Tibial artery (tissue), 4 donors: ENCODE measurements at regions not wholly inside any gene's neighbourhood (a gene's known extent, or its start where the extent isn't known, plus 50 kb on each side); places are given as distances from the start of the nearest gene placed in this dataset.

ENCODE experiments used
- DNase-seq, 2 donors: peaks; one replicate each; pipeline ENCODE4 v3.0.0-alpha.2; 2019
- H3K27ac ChIP-seq, 2 donors: fragments of 200-600 bp; sonication (generic) in 1 of 2; 1 replicate in 1 of 2; 2 replicates in 1 of 2; pipeline ENCODE4 v1.5.1; 2018 to 2019; ENCODE audit warnings: mild to moderate bottlenecking in 1 of 2
- H3K27me3 ChIP-seq, 2 donors: fragments of 200-600 bp; sonication (generic) in 1 of 2; one replicate each; pipeline versions ENCODE4 v1.5.1 to v1.6.0; 2016 to 2019
- H3K36me3 ChIP-seq, 3 donors: fragments of 200-600 bp; sonication (generic) in 2 of 3; one replicate each; pipeline ENCODE4 v1.5.1; 2016 to 2019; ENCODE audit warnings: mild to moderate bottlenecking in 2 of 3
- H3K4me1 ChIP-seq, 4 donors: fragments of 200-600 bp; sonication (generic) in 2 of 4; 1 replicate in 3 of 4; 2 replicates in 1 of 4; pipeline ENCODE4 v1.5.1; 2016 to 2019
- H3K4me3 ChIP-seq, 2 donors: fragments of 200-600 bp; sonication (generic) in 1 of 2; 1 replicate in 1 of 2; 2 replicates in 1 of 2; pipeline ENCODE4 v1.5.1; 2018 to 2019; ENCODE audit warnings: mild to moderate bottlenecking in 2 of 2
- H3K9me3 ChIP-seq, 3 donors: fragments of 200-600 bp; sonication (generic) in 1 of 3; one replicate each; pipeline ENCODE4 v1.5.1; 2016 to 2019
- intact Hi-C: fragments of 100-400 bp; cut with DNase I; formaldehyde crosslinking; loops from one replicate; pipeline ENCODE4 v1.15.0; 2023; ENCODE audit warnings: low total_unique reads
- TF ChIP-seq, protein P1 (sequence below), 2 experiments: fragments of 200-600 bp in 1 of 2; fragments of 450-650 bp in 1 of 2; IDR thresholded peaks; one replicate each; pipeline ENCODE4 v1.5.1; 2017 to 2019; ENCODE audit warnings: antibody characterized with exemption in 2 of 2, mild to moderate bottlenecking in 1 of 2, moderate library complexity in 1 of 2

DNA sequence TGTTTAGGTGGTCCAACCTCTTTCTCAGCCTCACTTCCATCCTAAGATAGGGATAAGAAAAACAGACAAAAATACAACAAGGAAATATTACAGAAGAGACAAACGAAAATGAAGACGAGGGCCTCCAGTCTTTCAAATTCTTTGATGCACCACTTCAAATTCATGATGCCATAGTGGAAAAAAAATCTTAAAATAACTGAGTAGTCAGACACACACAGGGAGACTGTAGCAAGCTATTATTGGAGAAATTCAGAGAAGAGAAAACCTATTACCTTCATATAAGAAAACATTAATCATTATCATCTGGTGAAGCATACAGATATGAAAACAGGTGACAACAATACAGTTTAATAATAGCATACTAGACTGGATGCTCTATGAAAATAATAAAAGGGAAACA, 548.2 kb downstream of the KCTD12 start:
- peaks cover 0 to 11% (median 0%) of the 10 kb centered on the region in 4 donors for H3K4me1 ChIP-seq
- TF ChIP-seq, protein P1, sequence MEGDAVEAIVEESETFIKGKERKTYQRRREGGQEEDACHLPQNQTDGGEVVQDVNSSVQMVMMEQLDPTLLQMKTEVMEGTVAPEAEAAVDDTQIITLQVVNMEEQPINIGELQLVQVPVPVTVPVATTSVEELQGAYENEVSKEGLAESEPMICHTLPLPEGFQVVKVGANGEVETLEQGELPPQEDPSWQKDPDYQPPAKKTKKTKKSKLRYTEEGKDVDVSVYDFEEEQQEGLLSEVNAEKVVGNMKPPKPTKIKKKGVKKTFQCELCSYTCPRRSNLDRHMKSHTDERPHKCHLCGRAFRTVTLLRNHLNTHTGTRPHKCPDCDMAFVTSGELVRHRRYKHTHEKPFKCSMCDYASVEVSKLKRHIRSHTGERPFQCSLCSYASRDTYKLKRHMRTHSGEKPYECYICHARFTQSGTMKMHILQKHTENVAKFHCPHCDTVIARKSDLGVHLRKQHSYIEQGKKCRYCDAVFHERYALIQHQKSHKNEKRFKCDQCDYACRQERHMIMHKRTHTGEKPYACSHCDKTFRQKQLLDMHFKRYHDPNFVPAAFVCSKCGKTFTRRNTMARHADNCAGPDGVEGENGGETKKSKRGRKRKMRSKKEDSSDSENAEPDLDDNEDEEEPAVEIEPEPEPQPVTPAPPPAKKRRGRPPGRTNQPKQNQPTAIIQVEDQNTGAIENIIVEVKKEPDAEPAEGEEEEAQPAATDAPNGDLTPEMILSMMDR (IDR thresholded peaks at IDR 0.05), result no peak

DNA sequence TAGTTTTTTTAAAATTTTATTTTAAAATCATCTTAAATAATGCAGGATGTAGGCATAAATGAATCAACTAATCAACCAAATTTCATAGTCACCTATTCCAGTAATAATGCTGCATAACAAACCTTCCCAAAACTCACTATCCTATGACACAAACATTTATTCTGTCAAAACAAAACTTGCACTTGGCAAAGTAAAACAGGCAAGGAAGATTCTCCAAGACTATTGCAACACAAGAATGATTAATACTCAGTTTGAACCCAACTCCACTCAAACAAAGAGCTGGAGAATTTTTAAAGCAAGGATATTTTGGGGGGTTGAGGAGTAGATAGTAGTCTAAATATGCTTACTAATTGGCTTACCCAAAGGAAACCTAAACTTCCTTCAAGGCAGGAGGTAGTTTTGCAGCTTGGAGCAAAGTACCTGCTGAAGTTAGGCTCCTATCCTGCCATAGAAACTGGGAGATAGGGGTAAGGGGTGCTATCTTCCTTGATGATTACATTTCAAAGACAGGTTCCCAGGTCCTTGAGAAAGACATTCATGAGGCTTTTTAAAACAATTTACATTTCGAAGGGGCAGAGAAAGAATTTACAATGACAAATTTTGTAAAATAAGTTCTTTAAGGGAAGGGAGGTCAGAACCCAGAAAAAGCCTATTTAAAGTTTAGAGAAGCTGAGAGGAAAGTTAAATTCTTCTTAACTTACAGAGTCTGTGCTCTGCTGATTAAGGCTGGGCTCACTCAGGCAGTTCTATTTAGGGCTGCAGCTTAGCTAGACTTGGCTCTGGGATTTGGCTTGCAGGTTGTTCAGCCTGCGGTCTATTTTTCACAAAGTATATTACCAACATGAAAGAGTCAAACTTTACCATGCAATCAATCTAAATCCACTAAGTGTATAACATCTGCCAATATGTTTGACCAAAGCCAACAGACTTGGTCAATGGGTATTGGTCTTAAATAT, 549.0 kb downstream of the KCTD12 start:
- intact Hi-C loops, result no loop called here
- DNase-seq, result no peak
- Histone ChIP-seq H3K27ac (no peak overlapping the region), H3K9me3 (no peaks in the 10 kb centered on the region), H3K36me3 (no peaks in the 10 kb centered on the region), H3K4me3 (no peak overlapping the region), H3K4me1 (peaks cover 0 to 19% (median under 1%) of the 10 kb centered on the region in 4 donors), H3K27me3 (no peaks in the 10 kb centered on the region)
- TF ChIP-seq, protein P1 (IDR thresholded peaks at IDR 0.05), result no peak

More for the DNA sequence above, 548.2 kb downstream of the KCTD12 start:
- Histone ChIP-seq H3K36me3 (no peaks in the 10 kb centered on the region), H3K4me3 (no peak overlapping the region), H3K27me3 (no peaks in the 10 kb centered on the region), H3K27ac (no peak overlapping the region), H3K9me3 (no peaks in the 10 kb centered on the region)
- DNase-seq, result no peak
- intact Hi-C loops, result no loop called here

DNA sequence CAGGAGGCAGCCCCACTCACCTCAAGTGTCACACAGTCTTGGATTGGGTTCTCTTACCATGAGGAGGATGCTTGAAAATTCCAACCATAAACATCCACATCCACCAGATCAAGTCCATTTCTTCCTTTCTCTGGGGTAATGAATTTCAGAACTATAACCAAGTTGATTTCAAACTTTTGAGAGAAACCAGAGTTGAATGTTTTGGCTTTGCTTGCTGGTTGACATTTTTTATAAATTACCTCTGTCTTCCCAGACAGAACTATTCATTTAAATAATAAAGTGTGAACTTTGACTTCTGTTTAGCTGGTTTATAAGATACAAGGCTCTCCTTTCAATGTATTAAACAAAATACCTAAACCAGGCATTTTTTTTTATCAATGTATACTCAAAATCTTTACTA, 550.7 kb downstream of the KCTD12 start:
- DNase-seq, result no peak
- H3K27ac ChIP-seq, result no peak overlapping the region
- H3K4me3 ChIP-seq, result no peak overlapping the region
- no peaks in the 10 kb centered on the region for H3K9me3 ChIP-seq
- TF ChIP-seq, protein P1 (IDR thresholded peaks at IDR 0.05), result no peak
- intact Hi-C loops, result no loop called here
- no peaks in the 10 kb centered on the region for H3K36me3 ChIP-seq
- peaks cover 0 to 24% (median 2%) of the 10 kb centered on the region in 4 donors for H3K4me1 ChIP-seq
- H3K27me3 ChIP-seq, result no peaks in the 10 kb centered on the region

DNA sequence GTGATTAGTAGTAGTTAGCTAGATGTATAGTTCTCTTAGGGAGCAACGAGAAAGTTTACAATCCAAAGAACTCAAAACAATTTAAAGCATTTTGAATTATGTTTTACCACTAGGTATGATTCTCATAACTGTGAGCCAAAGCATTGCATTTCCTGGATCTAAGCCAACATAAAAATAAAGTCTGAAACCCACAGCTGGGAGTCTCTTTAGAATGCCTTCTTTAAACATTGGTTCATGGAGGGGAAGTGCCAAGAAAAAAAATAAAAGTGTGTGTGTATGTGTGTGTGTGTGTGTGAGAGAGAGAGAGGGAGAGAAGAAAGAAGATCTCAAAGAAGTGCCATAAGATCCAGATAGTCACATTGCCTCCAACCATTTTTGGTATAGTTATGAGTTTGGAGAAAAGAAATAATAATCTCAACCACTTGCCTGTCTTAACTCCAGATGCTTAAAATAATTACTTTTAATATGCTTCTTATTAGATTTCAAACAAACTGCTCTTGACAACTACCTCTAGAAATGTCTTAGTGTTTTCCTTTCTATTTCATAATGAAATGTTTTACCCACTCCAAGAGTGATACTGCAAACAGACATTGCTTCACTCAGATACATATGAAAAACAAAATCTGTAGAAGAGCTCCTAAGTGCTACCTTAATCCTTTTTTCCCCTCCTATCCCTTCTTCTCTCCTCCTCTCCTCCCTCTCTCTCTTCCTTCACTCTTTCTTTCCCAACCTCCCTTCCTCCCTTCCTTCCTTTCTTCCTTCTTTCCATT, 554.1 kb downstream of the KCTD12 start:
- Histone ChIP-seq H3K36me3 (no peaks in the 10 kb centered on the region), H3K27me3 (no peaks in the 10 kb centered on the region), H3K9me3 (no peaks in the 10 kb centered on the region), H3K4me1 (peaks cover 0 to 14% (median 2%) of the 10 kb centered on the region in 4 donors), H3K27ac (no peak overlapping the region), H3K4me3 (no peak overlapping the region)
- intact Hi-C loops, result no loop called here
- TF ChIP-seq, protein P1 (IDR thresholded peaks at IDR 0.05), result no peak
- DNase-seq, result no peak

DNA sequence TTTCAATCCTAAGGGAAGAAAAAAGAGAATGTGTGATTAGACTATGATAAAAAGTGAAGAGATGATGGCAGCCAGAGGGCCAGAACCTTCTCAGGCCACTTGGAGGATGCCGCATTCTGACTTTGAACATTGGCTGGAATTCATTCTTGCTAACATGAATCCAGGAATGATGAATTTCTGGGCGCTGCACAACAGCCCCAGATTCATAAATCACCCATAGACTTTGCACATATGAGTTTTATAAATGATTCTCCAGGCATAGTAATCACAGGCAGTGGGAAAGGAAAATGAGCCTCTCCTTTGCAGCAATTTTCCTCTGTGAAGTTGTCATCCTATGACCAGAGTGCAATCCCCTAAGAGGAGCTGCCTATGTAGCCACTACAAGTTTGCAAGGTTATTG, 555.4 kb downstream of the KCTD12 start:
- TF ChIP-seq, protein P1 (IDR thresholded peaks at IDR 0.05), result no peak
- no peak overlapping the region for H3K4me3 ChIP-seq
- no peak for DNase-seq
- intact Hi-C loops, result no loop called here
- H3K4me1 ChIP-seq, result peaks cover 0 to 14% (median 2%) of the 10 kb centered on the region in 4 donors
- H3K9me3 ChIP-seq, result no peaks in the 10 kb centered on the region
- no peaks in the 10 kb centered on the region for H3K36me3 ChIP-seq
- no peak overlapping the region for H3K27ac ChIP-seq
- no peaks in the 10 kb centered on the region for H3K27me3 ChIP-seq
